HG02943 (cell line): ENCODE measurements at regions not wholly inside any gene's neighbourhood (a gene's known extent, or its start where the extent isn't known, plus 50 kb on each side); places are given as distances from the start of the nearest gene placed in this dataset.

Experiments used
- ATAC-seq: cut with Tn5 transposase; IDR thresholded peaks from one replicate; pipeline ENCODE4 v1.9.1; 2021; ENCODE audit warnings: mild to moderate bottlenecking, low read depth, moderate library complexity; ENCODE audit not compliant: unreplicated experiment

GRCh38 chrX:10021461-10022272 lies 54.5 kb downstream of the CLDN34 start:
- ATAC-seq: no peak

GRCh38 chrX:10022273-10022541 lies 55.0 kb downstream of the CLDN34 start:
- no peak for ATAC-seq

GRCh38 chrX:10022580-10023245 lies 55.6 kb downstream of the CLDN34 start:
- no peak for ATAC-seq

- ATAC-seq: no peak
Observed at GRCh38 chrX:10023821-10024220, 56.7 kb downstream of the CLDN34 start.

- ATAC-seq: no peak
Observed at GRCh38 chrX:10025742-10026493, 58.8 kb downstream of the CLDN34 start.

GRCh38 chrX:10028283-10029104 lies 61.3 kb downstream of the CLDN34 start:
- ATAC-seq: no peak

GRCh38 chrX:10030570-10030969 lies 63.4 kb downstream of the CLDN34 start:
- ATAC-seq: no peak

GRCh38 chrX:10031746-10032145 lies 64.6 kb downstream of the CLDN34 start:
- ATAC-seq: no peak

- no peak for ATAC-seq
Observed at GRCh38 chrX:10032147-10032546, 65.0 kb downstream of the CLDN34 start.

GRCh38 chrX:10033375-10034007 lies 66.3 kb downstream of the CLDN34 start:
- ATAC-seq: no peak

GRCh38 chrX:10034740-10035260 lies 67.6 kb downstream of the CLDN34 start:
- ATAC-seq: no peak

- ATAC-seq: no peak
Observed at GRCh38 chrX:10038585-10038984, 71.4 kb downstream of the CLDN34 start.

GRCh38 chrX:10039821-10040793 lies 72.9 kb downstream of the CLDN34 start:
- no peak for ATAC-seq

GRCh38 chrX:10040961-10041360 lies 73.8 kb downstream of the CLDN34 start:
- ATAC-seq: no peak

GRCh38 chrX:10041383-10041782 lies 74.2 kb downstream of the CLDN34 start:
- no peak for ATAC-seq

- no peak for ATAC-seq
Observed at GRCh38 chrX:10042055-10042454, 74.9 kb downstream of the CLDN34 start.

- ATAC-seq: no peak
Observed at GRCh38 chrX:10043386-10043785, 76.2 kb downstream of the CLDN34 start.

GRCh38 chrX:10044021-10044420 lies 76.9 kb downstream of the CLDN34 start:
- ATAC-seq: no peak
